Neural progenitor cell (in vitro differentiated cells): ENCODE measurements at regions not wholly inside any gene's neighbourhood (a gene's known extent, or its start where the extent isn't known, plus 50 kb on each side); places are given as distances from the start of the nearest gene placed in this dataset.

Experiments used
- DNase-seq: peaks from one replicate; pipeline ENCODE4 v3.0.0-alpha.2; 2016; ENCODE audit warnings: low spot score
- H2AFZ ChIP-seq: fragments of 200-600 bp; sonication (generic); replicated peaks from 2 replicates; pipeline ENCODE4 v1.6.1; 2016; ENCODE audit warnings: antibody characterized with exemption
- H3F3A ChIP-seq: fragments of 200-600 bp; sonication (generic); 2 replicates; pipeline ENCODE4 v1.6.1; 2016; ENCODE audit warnings: antibody characterized with exemption, low read depth
- H3K27ac ChIP-seq: fragments of 200-600 bp; sonication (generic); 2 replicates; pipeline ENCODE4 v1.5.1; 2016; ENCODE audit warnings: mild to moderate bottlenecking
- H3K27me3 ChIP-seq: fragments of 200-600 bp; sonication (generic); 2 replicates; pipeline ENCODE4 v1.6.1; 2016; ENCODE audit warnings: mild to moderate bottlenecking, moderate library complexity
- H3K36me3 ChIP-seq: fragments of 200-600 bp; sonication (generic); 2 replicates; pipeline ENCODE4 v1.5.1; 2016
- H3K4me1 ChIP-seq: fragments of 200-600 bp; sonication (generic); 2 replicates; pipeline ENCODE4 v1.6.1; 2016; ENCODE audit warnings: mixed run types
- H3K4me2 ChIP-seq: fragments of 200-600 bp; sonication (generic); 2 replicates; pipeline ENCODE4 v1.6.1; 2016
- H3K4me3 ChIP-seq: fragments of 200-600 bp; sonication (generic); 2 replicates; pipeline ENCODE4 v1.5.1; 2016
- H3K79me2 ChIP-seq: fragments of 200-600 bp; sonication (generic); 2 replicates; pipeline ENCODE4 v1.6.1; 2016; ENCODE audit warnings: low read depth
- H3K9ac ChIP-seq: fragments of 200-600 bp; sonication (generic); 2 replicates; pipeline ENCODE4 v1.6.1; 2016
- H3K9me3 ChIP-seq: fragments of 200-600 bp; sonication (generic); 2 replicates; pipeline ENCODE4 v1.5.1; 2016; ENCODE audit warnings: low read depth
- H4K20me1 ChIP-seq: fragments of 200-600 bp; sonication (generic); 2 replicates; pipeline ENCODE4 v1.6.1; 2016; ENCODE audit warnings: low read depth
- H3K27ac Mint-ChIP-seq: 3 replicates; pipeline ENCODE4 v1.8.0; 2021; ENCODE audit warnings: mixed read lengths
- H3K27me3 Mint-ChIP-seq: 2 replicates; pipeline ENCODE4 v1.8.0; 2022; ENCODE audit warnings: low read depth, mild to moderate bottlenecking, inconsistent platforms, moderate library complexity, mixed read lengths; ENCODE audit not compliant: insufficient read depth
- H3K36me3 Mint-ChIP-seq: 3 replicates; pipeline ENCODE4 v1.8.0; 2021; ENCODE audit warnings: mixed read lengths
- H3K4me1 Mint-ChIP-seq: 3 replicates; pipeline ENCODE4 v1.8.0; 2021; ENCODE audit warnings: mixed read lengths
- H3K4me3 Mint-ChIP-seq: 3 replicates; pipeline ENCODE4 v1.8.0; 2021; ENCODE audit warnings: mild to moderate bottlenecking, moderate library complexity, mixed read lengths
- H3K9me3 Mint-ChIP-seq: 3 replicates; pipeline ENCODE4 v1.8.0; 2020; ENCODE audit warnings: mixed read lengths
- EZH2 ChIP-seq: fragments of 200-600 bp; sonication (generic); IDR thresholded peaks from 2 replicates; pipeline ENCODE4 v1.6.1; 2017; ENCODE audit warnings: antibody characterized with exemption, mild to moderate bottlenecking, moderate library complexity
- EZH2phosphoT487 ChIP-seq: fragments of 200-600 bp; sonication (generic); IDR thresholded peaks from 2 replicates; pipeline ENCODE4 v1.6.1; 2017; ENCODE audit warnings: antibody characterized with exemption
- TF ChIP-seq, protein P1 (sequence below): fragments of 200-600 bp; sonication (generic); IDR thresholded peaks from 2 replicates; pipeline ENCODE4 v1.5.1; 2017; ENCODE audit warnings: antibody characterized with exemption, mild to moderate bottlenecking

- Histone ChIP-seq H3K4me1 (peaks cover 15% of the 10 kb centered on the region), H3F3A (no peaks in the 10 kb centered on the region), H3K27ac (no peak overlapping the region), H4K20me1 (no peaks in the 10 kb centered on the region), H3K79me2 (no peaks in the 10 kb centered on the region), H3K4me3 (no peak overlapping the region), H3K27me3 (no peaks in the 10 kb centered on the region), H3K4me2 (no peak overlapping the region), H2AFZ (no peak overlapping the region), H3K9ac (no peak overlapping the region), H3K36me3 (no peaks in the 10 kb centered on the region), H3K9me3 (no peaks in the 10 kb centered on the region)
- H3K4me3 Mint-ChIP-seq: no peak overlapping the region
- TF ChIP-seq, protein P1, sequence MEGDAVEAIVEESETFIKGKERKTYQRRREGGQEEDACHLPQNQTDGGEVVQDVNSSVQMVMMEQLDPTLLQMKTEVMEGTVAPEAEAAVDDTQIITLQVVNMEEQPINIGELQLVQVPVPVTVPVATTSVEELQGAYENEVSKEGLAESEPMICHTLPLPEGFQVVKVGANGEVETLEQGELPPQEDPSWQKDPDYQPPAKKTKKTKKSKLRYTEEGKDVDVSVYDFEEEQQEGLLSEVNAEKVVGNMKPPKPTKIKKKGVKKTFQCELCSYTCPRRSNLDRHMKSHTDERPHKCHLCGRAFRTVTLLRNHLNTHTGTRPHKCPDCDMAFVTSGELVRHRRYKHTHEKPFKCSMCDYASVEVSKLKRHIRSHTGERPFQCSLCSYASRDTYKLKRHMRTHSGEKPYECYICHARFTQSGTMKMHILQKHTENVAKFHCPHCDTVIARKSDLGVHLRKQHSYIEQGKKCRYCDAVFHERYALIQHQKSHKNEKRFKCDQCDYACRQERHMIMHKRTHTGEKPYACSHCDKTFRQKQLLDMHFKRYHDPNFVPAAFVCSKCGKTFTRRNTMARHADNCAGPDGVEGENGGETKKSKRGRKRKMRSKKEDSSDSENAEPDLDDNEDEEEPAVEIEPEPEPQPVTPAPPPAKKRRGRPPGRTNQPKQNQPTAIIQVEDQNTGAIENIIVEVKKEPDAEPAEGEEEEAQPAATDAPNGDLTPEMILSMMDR: no peak
- TF ChIP-seq EZH2phosphoT487: no peak
- TF ChIP-seq EZH2: no peak
- peaks cover 4% of the 10 kb centered on the region for H3K36me3 Mint-ChIP-seq
- no peak overlapping the region for H3K27ac Mint-ChIP-seq
- peaks cover 4% of the 10 kb centered on the region for H3K9me3 Mint-ChIP-seq
- no peak for DNase-seq
- H3K4me1 Mint-ChIP-seq: peaks cover 18% of the 10 kb centered on the region
- H3K27me3 Mint-ChIP-seq: peaks cover 2% of the 10 kb centered on the region
Observed at GRCh38 chr12:90078344-90078743, 369.7 kb upstream of the ATP2B1 start.

DNA sequence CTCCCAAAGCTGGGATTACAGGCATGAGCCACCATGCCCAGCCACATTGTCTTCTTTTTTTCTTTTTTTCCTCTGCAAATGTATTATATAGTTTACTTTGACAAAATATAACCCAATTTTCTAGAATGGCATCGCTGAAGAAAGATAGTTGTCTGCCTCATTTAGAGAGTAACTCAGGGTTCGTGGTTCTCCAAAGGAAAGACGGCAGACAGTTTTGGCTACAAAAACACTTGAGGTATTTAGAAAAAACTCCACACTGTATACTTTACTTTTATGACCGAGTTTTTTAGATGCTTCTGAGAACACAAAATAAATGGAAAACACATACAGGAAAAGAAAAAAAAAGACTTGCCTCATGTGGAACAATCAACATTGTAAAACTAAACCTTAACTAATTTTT, 369.1 kb upstream of the ATP2B1 start:
- Histone ChIP-seq H3K27me3 (no peaks in the 10 kb centered on the region), H3K4me2 (no peak overlapping the region), H3K4me1 (peaks cover 15% of the 10 kb centered on the region), H3K36me3 (no peaks in the 10 kb centered on the region), H3K27ac (no peak overlapping the region), H3K9me3 (no peaks in the 10 kb centered on the region), H4K20me1 (no peaks in the 10 kb centered on the region), H3K9ac (no peak overlapping the region), H3K4me3 (no peak overlapping the region), H3F3A (no peaks in the 10 kb centered on the region), H3K79me2 (no peaks in the 10 kb centered on the region), H2AFZ (no peak overlapping the region)
- Mint-ChIP-seq H3K27ac (no peak overlapping the region), H3K4me1 (peaks cover 18% of the 10 kb centered on the region), H3K27me3 (peaks cover 2% of the 10 kb centered on the region), H3K4me3 (no peak overlapping the region), H3K9me3 (peaks cover 4% of the 10 kb centered on the region), H3K36me3 (peaks cover 4% of the 10 kb centered on the region)
- TF ChIP-seq EZH2: no peak
- no peak for TF ChIP-seq EZH2phosphoT487
- TF ChIP-seq, protein P1: no peak
- no peak for DNase-seq

GRCh38 chr12:90076851-90077319, 368.2 kb upstream of the ATP2B1 start:
- H2AFZ ChIP-seq: no peak overlapping the region
- no peaks in the 10 kb centered on the region for H3K36me3 ChIP-seq
- peaks cover 15% of the 10 kb centered on the region for H3K4me1 ChIP-seq
- Mint-ChIP-seq H3K4me1 (peaks cover 18% of the 10 kb centered on the region), H3K9me3 (peaks cover 4% of the 10 kb centered on the region), H3K4me3 (no peak overlapping the region), H3K27me3 (peaks cover 2% of the 10 kb centered on the region), H3K36me3 (peaks cover 4% of the 10 kb centered on the region), H3K27ac (no peak overlapping the region)
- no peak overlapping the region for H3K9ac ChIP-seq
- H3K4me2 ChIP-seq: no peak overlapping the region
- H3K27ac ChIP-seq: no peak overlapping the region
- H3K9me3 ChIP-seq: no peaks in the 10 kb centered on the region
- DNase-seq: no peak
- no peaks in the 10 kb centered on the region for H4K20me1 ChIP-seq
- H3K79me2 ChIP-seq: no peaks in the 10 kb centered on the region
- no peak overlapping the region for H3K4me3 ChIP-seq
- H3F3A ChIP-seq: no peaks in the 10 kb centered on the region
- no peak for TF ChIP-seq EZH2
- no peak for TF ChIP-seq EZH2phosphoT487
- TF ChIP-seq, protein P1: no peak
- no peaks in the 10 kb centered on the region for H3K27me3 ChIP-seq
